Naive thymus-derived CD8-positive, alpha-beta T cell (primary cell): ENCODE measurements at regions not wholly inside any gene's neighbourhood (a gene's known extent, or its start where the extent isn't known, plus 50 kb on each side); places are given as distances from the start of the nearest gene placed in this dataset.
A peak's percentile ranks its signal among the peaks of the same experiment; 100 is the strongest.

ENCODE experiments used
- ATAC-seq, 2 donors: fragments of 150-1000 bp; cut with Tn5 transposase in 1 of 2; sonication (Bioruptor Pico), chemical (Tn5 transposase) in 1 of 2; 1 replicate in 1 of 2; 2 replicates in 1 of 2; pipeline ENCODE4 v1.10.0; 2021; ENCODE audit warnings: mild to moderate bottlenecking in 2 of 2, moderate library complexity in 2 of 2
- POLR2A ChIA-PET: fragments of 350-600 bp; sonication (Branson Sonifier 250); formaldehyde crosslinking; loops from one replicate; lab custom pipeline; 2021; ENCODE audit warnings: antibody characterized with exemption; lab: Charles Lee
- DNase-seq, 10 donors: peaks; one replicate each; pipeline versions ENCODE4 v3.0.0 to v3.0.0-alpha.2; 2020 to 2022
- H3K27ac Mint-ChIP-seq, 10 donors: one replicate each; pipeline ENCODE4 v1.8.0; 2020 to 2022; ENCODE audit warnings: mild to moderate bottlenecking in 10 of 10, mixed read lengths in 10 of 10, moderate library complexity in 4 of 10, inconsistent platforms in 1 of 10
- H3K27me3 Mint-ChIP-seq, 5 donors: one replicate each; pipeline ENCODE4 v1.8.0; 2021 to 2022; ENCODE audit warnings: mixed read lengths in 5 of 5
- H3K36me3 Mint-ChIP-seq, 3 donors: one replicate each; pipeline ENCODE4 v1.8.0; 2020 to 2022; ENCODE audit warnings: mixed read lengths in 3 of 3, mild to moderate bottlenecking in 2 of 3, inconsistent platforms in 1 of 3
- H3K4me1 Mint-ChIP-seq, 4 donors: one replicate each; pipeline ENCODE4 v1.8.0; 2021 to 2022; ENCODE audit warnings: mixed read lengths in 4 of 4
- H3K4me3 Mint-ChIP-seq, 10 donors: one replicate each; pipeline ENCODE4 v1.8.0; 2020 to 2022; ENCODE audit warnings: mild to moderate bottlenecking in 10 of 10, mixed read lengths in 10 of 10, moderate library complexity in 6 of 10, inconsistent platforms in 1 of 10
- H3K9me3 Mint-ChIP-seq, 9 donors: one replicate each; pipeline ENCODE4 v1.8.0; 2020 to 2022; ENCODE audit warnings: mixed read lengths in 9 of 9, mild to moderate bottlenecking in 3 of 9, inconsistent platforms in 1 of 9, moderate library complexity in 1 of 9

GRCh38 chr5:54653956-54654614, 136.5 kb downstream of the SNX18 start:
- POLR2A ChIA-PET: no interaction called here
- no peak overlapping the region for H3K4me3 Mint-ChIP-seq
- H3K36me3 Mint-ChIP-seq: no peaks in the 10 kb centered on the region
- peaks cover 8 to 32% (median 14%) of the 10 kb centered on the region in 4 donors for H3K4me1 Mint-ChIP-seq
- ATAC-seq: no peak
- H3K27ac Mint-ChIP-seq: peak overlapping the region in 2 of 10 donors; percentile 17 to 37
- no peaks in the 10 kb centered on the region for H3K9me3 Mint-ChIP-seq
- H3K27me3 Mint-ChIP-seq: no peaks in the 10 kb centered on the region
- DNase-seq: no peak

- Mint-ChIP-seq H3K4me3 (no peak overlapping the region), H3K9me3 (peaks cover 0 to 12% (median 0%) of the 10 kb centered on the region in 9 donors), H3K27ac (peak overlapping the region in 2 of 10 donors; percentile 15 to 64), H3K4me1 (peaks cover 16 to 51% (median 31%) of the 10 kb centered on the region in 4 donors), H3K36me3 (peaks cover 0 to 6% (median 0%) of the 10 kb centered on the region in 3 donors), H3K27me3 (no peaks in the 10 kb centered on the region)
- DNase-seq (no peak), ATAC-seq (no peak)
- POLR2A ChIA-PET: no interaction called here
These were observed 134.0 kb downstream of the SNX18 start for GRCh38 chr5:54651482-54652076.

GRCh38 chr5:54649041-54649504, 131.5 kb downstream of the SNX18 start:
- Mint-ChIP-seq H3K36me3 (peaks cover 0 to 6% (median 0%) of the 10 kb centered on the region in 3 donors), H3K27me3 (no peaks in the 10 kb centered on the region), H3K4me1 (peaks cover 26 to 58% (median 44%) of the 10 kb centered on the region in 4 donors), H3K4me3 (no peak overlapping the region), H3K9me3 (peaks cover 0 to 12% (median 0%) of the 10 kb centered on the region in 9 donors), H3K27ac (peak overlapping the region in 2 of 10 donors; percentile 37 to 71)
- ATAC-seq (no peak), DNase-seq (no peak)
- POLR2A ChIA-PET: interaction anchor here (0.9 to 2.2 kb wide), 5 partner anchors 9 to 95 kb away, joined by 3 to 6 read pairs (median 5); no protein-coding TSS in a partner anchor

GRCh38 chr5:54646356-54647101, 129.0 kb downstream of the SNX18 start:
- ATAC-seq (peak; percentile 83 to 85), DNase-seq (peak; percentile 8 to 80 (median 60))
- Mint-ChIP-seq H3K27ac (peak overlapping the region; percentile 91 to 99 (median 95)), H3K27me3 (no peaks in the 10 kb centered on the region), H3K36me3 (peaks cover 0 to 6% (median 0%) of the 10 kb centered on the region in 3 donors), H3K9me3 (peaks cover 0 to 12% (median 0%) of the 10 kb centered on the region in 9 donors), H3K4me1 (peaks cover 34 to 70% (median 57%) of the 10 kb centered on the region in 4 donors), H3K4me3 (peak overlapping the region; percentile 63 to 84 (median 77))
- POLR2A ChIA-PET: interaction anchor here (0.5 to 3.7 kb wide), 16 partner anchors 9 to 1348 kb away, joined by 3 to 39 read pairs (median 4); partner anchors contain the start of genes IL6ST and SNX18

- H3K4me1 Mint-ChIP-seq: peaks cover 34 to 72% (median 59%) of the 10 kb centered on the region in 4 donors
- no peaks in the 10 kb centered on the region for H3K27me3 Mint-ChIP-seq
- H3K36me3 Mint-ChIP-seq: peaks cover 0 to 6% (median 0%) of the 10 kb centered on the region in 3 donors
- DNase-seq: no peak
- peak overlapping the region; percentile 91 to 99 (median 95) for H3K27ac Mint-ChIP-seq
- no peak for ATAC-seq
- peaks cover 0 to 12% (median 0%) of the 10 kb centered on the region in 9 donors for H3K9me3 Mint-ChIP-seq
- peak overlapping the region; percentile 63 to 84 (median 77) for H3K4me3 Mint-ChIP-seq
- POLR2A ChIA-PET: interaction anchor here (0.6 to 3.7 kb wide), 12 partner anchors 8 to 1349 kb away, joined by 3 to 39 read pairs (median 6); partner anchors contain the start of genes IL6ST and SNX18
These were observed 128.4 kb downstream of the SNX18 start for GRCh38 chr5:54645882-54646355.

- peak overlapping the region in 8 of 10 donors; percentile 47 to 99 (median 86) for H3K27ac Mint-ChIP-seq
- peak overlapping the region in 7 of 10 donors; percentile 15 to 81 (median 36) for H3K4me3 Mint-ChIP-seq
- no peaks in the 10 kb centered on the region for H3K27me3 Mint-ChIP-seq
- DNase-seq (no peak), ATAC-seq (no peak)
- H3K36me3 Mint-ChIP-seq: peaks cover 0 to 6% (median 0%) of the 10 kb centered on the region in 3 donors
- H3K9me3 Mint-ChIP-seq: peaks cover 0 to 12% (median 0%) of the 10 kb centered on the region in 9 donors
- POLR2A ChIA-PET: interaction anchor here (0.8 to 3.7 kb wide), 4 partner anchors 11 to 126 kb away, joined by 3 to 39 read pairs (median 4); partner anchors contain the start of gene SNX18
- H3K4me1 Mint-ChIP-seq: peaks cover 34 to 73% (median 57%) of the 10 kb centered on the region in 4 donors
These were observed 126.7 kb downstream of the SNX18 start for GRCh38 chr5:54644226-54644625.

GRCh38 chr5:54643685-54644106, 126.1 kb downstream of the SNX18 start:
- Mint-ChIP-seq H3K27me3 (no peaks in the 10 kb centered on the region), H3K4me3 (peak overlapping the region in 8 of 10 donors; percentile 0 to 81 (median 18)), H3K36me3 (peaks cover 0 to 6% (median 0%) of the 10 kb centered on the region in 3 donors), H3K4me1 (peaks cover 34 to 75% (median 57%) of the 10 kb centered on the region in 4 donors), H3K27ac (peak overlapping the region in 7 of 10 donors; percentile 47 to 99 (median 57)), H3K9me3 (peaks cover 0 to 12% (median 0%) of the 10 kb centered on the region in 9 donors)
- POLR2A ChIA-PET: interaction anchor here (0.8 to 3.7 kb wide), 2 partner anchors 14 to 126 kb away, joined by 4 to 39 read pairs; partner anchors contain the start of gene SNX18
- no peak for ATAC-seq
- DNase-seq: no peak

- H3K9me3 Mint-ChIP-seq: no peaks in the 10 kb centered on the region
- DNase-seq: no peak
- no peak overlapping the region for H3K4me3 Mint-ChIP-seq
- H3K4me1 Mint-ChIP-seq: peaks cover 21 to 52% (median 39%) of the 10 kb centered on the region in 4 donors
- H3K27me3 Mint-ChIP-seq: no peaks in the 10 kb centered on the region
- ATAC-seq: no peak
- peak overlapping the region in 2 of 10 donors; percentile 2 to 41 for H3K27ac Mint-ChIP-seq
- no peaks in the 10 kb centered on the region for H3K36me3 Mint-ChIP-seq
- POLR2A ChIA-PET: interaction anchor here (1.0 to 1.4 kb wide), 2 partner anchors 12 to 121 kb away, joined by 3 to 4 read pairs; no protein-coding TSS in a partner anchor
These were observed 122.1 kb downstream of the SNX18 start for GRCh38 chr5:54639621-54640020.

GRCh38 chr5:54638106-54638505, 120.5 kb downstream of the SNX18 start:
- ATAC-seq: peak; percentile 37 to 70
- POLR2A ChIA-PET: interaction anchor here (0.7 to 1.8 kb wide), 3 partner anchors 8 to 120 kb away, joined by 3 to 6 read pairs (median 6); no protein-coding TSS in a partner anchor
- peak overlapping the region in 2 of 10 donors; percentile 8 to 53 for H3K4me3 Mint-ChIP-seq
- H3K4me1 Mint-ChIP-seq: peaks cover 12 to 38% (median 25%) of the 10 kb centered on the region in 4 donors
- H3K27me3 Mint-ChIP-seq: no peaks in the 10 kb centered on the region
- peak overlapping the region in 3 of 10 donors; percentile 7 to 63 (median 26) for H3K27ac Mint-ChIP-seq
- H3K9me3 Mint-ChIP-seq: no peaks in the 10 kb centered on the region
- no peaks in the 10 kb centered on the region for H3K36me3 Mint-ChIP-seq
- DNase-seq: peak in 3 of 10 donors; percentile 11 to 27 (median 17)

- DNase-seq: no peak
- H3K27ac Mint-ChIP-seq: peak overlapping the region in 2 of 10 donors; percentile 7 to 65
- no peaks in the 10 kb centered on the region for H3K9me3 Mint-ChIP-seq
- ATAC-seq: no peak
- H3K36me3 Mint-ChIP-seq: no peaks in the 10 kb centered on the region
- H3K4me1 Mint-ChIP-seq: peaks cover 12 to 35% (median 23%) of the 10 kb centered on the region in 4 donors
- no peaks in the 10 kb centered on the region for H3K27me3 Mint-ChIP-seq
- POLR2A ChIA-PET: interaction anchor here (0.7 to 1.8 kb wide), 3 partner anchors 9 to 119 kb away, joined by 3 to 6 read pairs (median 6); no protein-coding TSS in a partner anchor
- peak overlapping the region in 4 of 10 donors; percentile 4 to 53 (median 12) for H3K4me3 Mint-ChIP-seq
These were observed 120.1 kb downstream of the SNX18 start for GRCh38 chr5:54637654-54638053.

- Mint-ChIP-seq H3K9me3 (peaks cover 0 to 11% (median 2%) of the 10 kb centered on the region in 9 donors), H3K27me3 (no peaks in the 10 kb centered on the region), H3K36me3 (peaks cover 0 to 12% (median 6%) of the 10 kb centered on the region in 3 donors), H3K4me3 (no peak overlapping the region), H3K4me1 (peaks cover 9 to 21% (median 19%) of the 10 kb centered on the region in 4 donors), H3K27ac (no peak overlapping the region)
- POLR2A ChIA-PET: no interaction called here
- no peak for ATAC-seq
- DNase-seq: no peak
These were observed 116.5 kb downstream of the SNX18 start for GRCh38 chr5:54634089-54634488.
